Sigmoid colon (tissue), 4 donors: ENCODE measurements at regions not wholly inside any gene's neighbourhood (a gene's known extent, or its start where the extent isn't known, plus 50 kb on each side); places are given as distances from the start of the nearest gene placed in this dataset.

Experiments
- EP300 ChIP-seq, 4 donors: sonication (generic); formaldehyde crosslinking; IDR thresholded peaks; one replicate each; pipeline ENCODE4 v1.6.1; 2017; ENCODE audit warnings: antibody characterized with exemption in 4 of 4
- POLR2A ChIP-seq, 2 donors: fragments of 450-650 bp; IDR thresholded peaks; one replicate each; pipeline ENCODE4 v1.6.1; 2016; ENCODE audit warnings: antibody characterized with exemption in 2 of 2, mild to moderate bottlenecking in 2 of 2, moderate library complexity in 2 of 2
- TF ChIP-seq, protein P1 (sequence below), 4 experiments: fragments of 450-650 bp in 3 of 4; fragments of 200-600 bp in 1 of 4; IDR thresholded peaks; one replicate each; pipeline ENCODE4 v1.5.1; 2016 to 2019; ENCODE audit warnings: antibody characterized with exemption in 4 of 4, mild to moderate bottlenecking in 3 of 4, moderate library complexity in 2 of 4

DNA sequence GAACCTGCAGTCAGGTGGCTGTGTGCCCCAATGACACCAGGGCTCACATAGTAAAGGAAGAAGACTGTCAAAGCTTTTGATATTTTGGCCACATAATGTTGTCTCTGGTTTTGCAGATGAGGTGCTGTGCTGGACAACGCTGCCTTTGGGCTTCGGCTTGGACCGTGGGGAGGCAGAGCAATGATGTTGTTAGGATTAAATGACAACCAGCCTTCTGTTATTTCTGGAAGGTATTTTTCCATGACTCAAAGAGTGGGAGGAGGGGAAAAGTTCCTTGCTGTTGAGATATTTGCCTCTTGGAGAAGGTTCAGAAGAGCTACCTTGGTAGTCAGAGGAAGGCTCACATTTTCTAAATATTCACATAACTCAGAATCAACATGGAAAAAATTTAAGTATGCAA, 187.3 kb upstream of the GALNT2 start:
- TF ChIP-seq, protein P1, sequence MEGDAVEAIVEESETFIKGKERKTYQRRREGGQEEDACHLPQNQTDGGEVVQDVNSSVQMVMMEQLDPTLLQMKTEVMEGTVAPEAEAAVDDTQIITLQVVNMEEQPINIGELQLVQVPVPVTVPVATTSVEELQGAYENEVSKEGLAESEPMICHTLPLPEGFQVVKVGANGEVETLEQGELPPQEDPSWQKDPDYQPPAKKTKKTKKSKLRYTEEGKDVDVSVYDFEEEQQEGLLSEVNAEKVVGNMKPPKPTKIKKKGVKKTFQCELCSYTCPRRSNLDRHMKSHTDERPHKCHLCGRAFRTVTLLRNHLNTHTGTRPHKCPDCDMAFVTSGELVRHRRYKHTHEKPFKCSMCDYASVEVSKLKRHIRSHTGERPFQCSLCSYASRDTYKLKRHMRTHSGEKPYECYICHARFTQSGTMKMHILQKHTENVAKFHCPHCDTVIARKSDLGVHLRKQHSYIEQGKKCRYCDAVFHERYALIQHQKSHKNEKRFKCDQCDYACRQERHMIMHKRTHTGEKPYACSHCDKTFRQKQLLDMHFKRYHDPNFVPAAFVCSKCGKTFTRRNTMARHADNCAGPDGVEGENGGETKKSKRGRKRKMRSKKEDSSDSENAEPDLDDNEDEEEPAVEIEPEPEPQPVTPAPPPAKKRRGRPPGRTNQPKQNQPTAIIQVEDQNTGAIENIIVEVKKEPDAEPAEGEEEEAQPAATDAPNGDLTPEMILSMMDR (IDR thresholded peaks at IDR 0.05): no peak
- TF ChIP-seq POLR2A (IDR thresholded peaks at IDR 0.05) (no peak), EP300 (IDR thresholded peaks at IDR 0.05) (peak in 1 of 4 donors; percentile 26)
